ENCODE measurements at regions not wholly inside any gene's neighbourhood (a gene's known extent, or its start where the extent isn't known, plus 50 kb on each side); places are given as distances from the start of the nearest gene placed in this dataset.
"Not testable (repeated sequence)": the region's sequence is repeated elsewhere in the genome, so short reads cannot be mapped to it uniquely, and the experiment has no call there.

DNA sequence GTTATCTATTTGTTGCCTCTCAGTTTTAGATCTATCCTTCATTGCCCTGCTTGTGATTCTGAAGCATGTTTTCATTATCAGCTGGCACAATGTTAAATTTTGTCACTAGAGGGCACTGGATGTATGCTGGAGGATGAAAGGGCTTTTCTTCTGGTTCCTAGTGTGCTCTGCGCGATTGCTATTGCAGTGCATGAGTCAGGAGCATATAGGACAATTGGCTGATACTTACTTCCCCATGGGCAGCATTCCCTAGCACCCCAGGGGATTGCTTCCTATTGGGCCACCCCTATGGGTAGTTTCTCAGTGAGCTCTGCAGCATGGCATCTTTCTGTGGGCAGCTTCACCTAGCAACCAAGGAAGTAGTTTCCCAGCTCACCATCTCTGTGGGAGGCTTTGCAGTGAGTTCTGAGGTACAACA, 280.3 kb upstream of the SYNCRIP start:
- DNase-seq (ENCODE audit: low spot score) = peak; percentile 36
- peak; percentile 30 for TF ChIP-seq CTCF (IDR thresholded peaks at IDR 0.05; ENCODE audit: extremely low read depth, missing control alignments)

DNA sequence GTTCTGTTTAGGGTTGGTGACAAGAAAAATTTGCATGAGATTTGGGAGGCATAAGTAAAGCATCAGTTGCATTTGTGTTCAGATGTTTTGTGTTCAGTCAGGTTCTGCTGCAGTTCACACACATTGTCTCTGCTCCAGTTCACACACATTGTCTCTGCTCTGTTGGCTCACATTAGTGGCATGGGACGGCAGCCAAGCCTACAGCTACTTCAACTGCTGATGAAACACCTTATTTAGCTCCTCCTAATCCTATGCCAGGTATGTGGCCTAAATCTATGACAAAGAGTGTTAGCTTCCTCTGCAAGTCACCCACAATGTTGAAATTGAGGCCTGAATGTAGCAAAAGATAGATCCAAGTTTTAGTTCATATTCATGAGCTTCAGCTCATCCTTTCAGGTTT, 278.1 kb upstream of the SYNCRIP start:
- no peak for TF ChIP-seq CTCF (IDR thresholded peaks at IDR 0.05; ENCODE audit: extremely low read depth, missing control alignments)
- DNase-seq (ENCODE audit: low spot score) = no peak

- no peak for DNase-seq (ENCODE audit: low spot score)
- no peak for TF ChIP-seq CTCF (IDR thresholded peaks at IDR 0.05; ENCODE audit: extremely low read depth, missing control alignments)
These were observed 274.8 kb upstream of the SYNCRIP start for GRCh38 chr6:85917522-85917921.

GRCh38 chr6:85913001-85913400, 270.3 kb upstream of the SYNCRIP start:
- no peak for TF ChIP-seq CTCF (IDR thresholded peaks at IDR 0.05; ENCODE audit: extremely low read depth, missing control alignments)
- no peak for DNase-seq (ENCODE audit: low spot score)

DNA sequence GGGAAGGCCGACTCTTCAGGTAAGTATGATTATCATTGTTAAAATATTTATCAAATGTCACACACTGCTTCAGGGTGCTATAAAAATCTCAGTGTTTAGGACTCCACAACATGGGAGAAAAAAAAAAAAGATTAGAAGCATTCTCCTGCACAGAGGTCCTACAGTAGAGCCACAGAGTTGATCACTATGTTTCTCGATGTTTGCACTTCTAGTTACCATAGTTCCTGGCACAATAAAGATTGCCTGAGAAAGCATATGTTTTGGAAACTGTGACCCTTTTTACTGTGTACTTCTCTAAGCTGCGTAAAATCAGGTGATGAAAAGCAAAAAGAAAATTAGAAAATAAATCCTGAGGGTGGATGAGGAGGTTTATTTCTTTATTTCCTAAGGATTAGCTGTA, 269.9 kb upstream of the SYNCRIP start:
- no peak for DNase-seq (ENCODE audit: low spot score)
- no peak for TF ChIP-seq CTCF (IDR thresholded peaks at IDR 0.05; ENCODE audit: extremely low read depth, missing control alignments)

- TF ChIP-seq CTCF (IDR thresholded peaks at IDR 0.05; ENCODE audit: extremely low read depth, missing control alignments) = no peak
- DNase-seq (ENCODE audit: low spot score) = no peak
These were observed 268.4 kb upstream of the SYNCRIP start for GRCh38 chr6:85911067-85911466.

DNA sequence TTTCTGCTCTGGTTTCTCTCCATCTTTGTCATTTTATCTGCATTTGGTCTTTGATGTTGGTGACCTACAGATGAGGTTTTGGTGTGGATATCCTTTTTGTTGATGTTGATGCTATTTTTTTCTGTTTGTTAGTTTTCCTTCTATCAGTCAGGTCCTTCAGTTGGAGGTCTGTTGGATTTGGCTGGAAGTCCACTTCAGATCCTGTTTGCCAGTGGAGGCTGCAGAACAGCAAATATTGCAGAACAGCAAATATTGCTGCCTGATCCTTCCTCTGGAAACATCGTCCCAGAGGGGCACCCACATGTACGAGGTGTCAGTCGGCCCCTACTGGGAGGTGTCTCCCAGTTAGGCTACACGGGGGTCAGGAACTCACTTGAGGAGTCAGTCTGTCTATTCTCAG, 265.4 kb upstream of the SYNCRIP start:
- not testable (repeated sequence) for DNase-seq (ENCODE audit: low spot score)

GRCh38 chr6:85892346-85892745, 249.7 kb upstream of the SYNCRIP start:
- TF ChIP-seq CTCF (IDR thresholded peaks at IDR 0.05; ENCODE audit: extremely low read depth, missing control alignments) = no peak
- no peak for DNase-seq (ENCODE audit: low spot score)

All from GM20000 (cell line).